ENCODE measurements at regions not wholly inside any gene's neighbourhood (a gene's known extent, or its start where the extent isn't known, plus 50 kb on each side); places are given as distances from the start of the nearest gene placed in this dataset.
A peak's percentile ranks its signal among the peaks of the same experiment; 100 is the strongest.
"Not testable (repeated sequence)": the region's sequence is repeated elsewhere in the genome, so short reads cannot be mapped to it uniquely, and the experiment has no call there.

- H3K9me3 Mint-ChIP-seq, result no peaks in the 10 kb centered on the region
- TF ChIP-seq, protein P1, sequence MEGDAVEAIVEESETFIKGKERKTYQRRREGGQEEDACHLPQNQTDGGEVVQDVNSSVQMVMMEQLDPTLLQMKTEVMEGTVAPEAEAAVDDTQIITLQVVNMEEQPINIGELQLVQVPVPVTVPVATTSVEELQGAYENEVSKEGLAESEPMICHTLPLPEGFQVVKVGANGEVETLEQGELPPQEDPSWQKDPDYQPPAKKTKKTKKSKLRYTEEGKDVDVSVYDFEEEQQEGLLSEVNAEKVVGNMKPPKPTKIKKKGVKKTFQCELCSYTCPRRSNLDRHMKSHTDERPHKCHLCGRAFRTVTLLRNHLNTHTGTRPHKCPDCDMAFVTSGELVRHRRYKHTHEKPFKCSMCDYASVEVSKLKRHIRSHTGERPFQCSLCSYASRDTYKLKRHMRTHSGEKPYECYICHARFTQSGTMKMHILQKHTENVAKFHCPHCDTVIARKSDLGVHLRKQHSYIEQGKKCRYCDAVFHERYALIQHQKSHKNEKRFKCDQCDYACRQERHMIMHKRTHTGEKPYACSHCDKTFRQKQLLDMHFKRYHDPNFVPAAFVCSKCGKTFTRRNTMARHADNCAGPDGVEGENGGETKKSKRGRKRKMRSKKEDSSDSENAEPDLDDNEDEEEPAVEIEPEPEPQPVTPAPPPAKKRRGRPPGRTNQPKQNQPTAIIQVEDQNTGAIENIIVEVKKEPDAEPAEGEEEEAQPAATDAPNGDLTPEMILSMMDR (IDR thresholded peaks at IDR 0.05), result no peak
- H3K36me3 Mint-ChIP-seq (ENCODE audit: low read depth), result no peaks in the 10 kb centered on the region
- peaks cover 64% of the 10 kb centered on the region for H3K4me1 Mint-ChIP-seq (ENCODE audit: low read depth)
- H3K27me3 Mint-ChIP-seq (ENCODE audit: insufficient read depth), result no peaks in the 10 kb centered on the region; the same call in 1 of the 2 replicates
- DNase-seq, result peak; percentile 95
- H3K27ac Mint-ChIP-seq, result peak overlapping the region; percentile 78
- H3K4me3 Mint-ChIP-seq, result peak overlapping the region; percentile 47
Observed at GRCh38 chr3:36648241-36649034, 115.9 kb downstream of the DCLK3 start.

DNA sequence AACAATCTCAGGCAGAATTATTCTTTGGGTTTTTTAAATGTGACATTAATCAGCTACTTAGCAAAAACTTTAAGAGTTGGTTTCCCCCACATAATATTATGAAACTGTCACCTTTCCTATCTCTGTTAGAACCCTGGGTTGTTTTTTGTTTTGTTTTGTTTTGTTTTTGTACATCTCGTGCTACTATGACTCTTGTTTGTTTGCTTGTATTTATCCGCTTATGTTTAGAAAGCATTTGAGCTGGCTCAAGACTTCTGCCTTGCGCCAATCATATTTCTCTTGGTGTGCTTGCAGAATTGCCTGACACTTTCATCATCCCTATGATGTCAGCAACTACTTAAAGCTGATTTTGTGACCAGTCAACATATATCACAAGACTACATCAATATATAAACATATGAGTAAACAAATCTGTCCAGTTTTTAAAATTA, 116.9 kb downstream of the DCLK3 start:
- Mint-ChIP-seq H3K4me1 (ENCODE audit: low read depth) (peaks cover 54% of the 10 kb centered on the region), H3K9me3 (no peaks in the 10 kb centered on the region), H3K4me3 (peak overlapping the region; percentile 31; the same call in 1 of the 2 replicates), H3K36me3 (ENCODE audit: low read depth) (no peaks in the 10 kb centered on the region), H3K27ac (peak overlapping the region; percentile 67), H3K27me3 (ENCODE audit: insufficient read depth) (no peaks in the 10 kb centered on the region; the same call in 1 of the 2 replicates)
- DNase-seq, result no peak
- TF ChIP-seq, protein P1 (IDR thresholded peaks at IDR 0.05), result no peak

GRCh38 chr3:36643192-36643591, 121.2 kb downstream of the DCLK3 start:
- H3K9me3 Mint-ChIP-seq, result no peaks in the 10 kb centered on the region
- no peaks in the 10 kb centered on the region for H3K36me3 Mint-ChIP-seq (ENCODE audit: low read depth)
- no peak for DNase-seq

DNA sequence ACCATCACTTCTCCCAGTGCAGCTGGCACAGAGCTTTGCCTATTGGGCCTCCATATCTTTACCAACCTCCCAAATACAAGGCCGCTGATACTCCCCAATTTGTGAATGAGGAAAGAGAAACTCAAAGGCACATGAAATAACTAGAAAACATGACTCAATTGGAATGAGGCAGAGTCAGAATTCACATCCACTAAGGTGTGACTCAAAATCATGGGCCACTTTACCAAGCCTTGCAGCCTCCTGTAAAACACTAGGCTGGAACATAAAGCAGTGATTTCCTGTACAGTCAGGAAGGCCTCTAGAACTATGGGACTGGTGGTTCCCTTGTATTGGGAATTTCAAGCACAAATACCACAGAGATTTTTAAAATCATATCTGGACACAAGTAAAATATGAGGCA, 128.6 kb downstream of the DCLK3 start:
- TF ChIP-seq, protein P1 (IDR thresholded peaks at IDR 0.05), result no peak
- DNase-seq, result peak; percentile 28
- no peaks in the 10 kb centered on the region for H3K9me3 Mint-ChIP-seq
- H3K4me1 Mint-ChIP-seq (ENCODE audit: low read depth), result peaks cover 15% of the 10 kb centered on the region; the same call in 1 of the 2 replicates
- H3K36me3 Mint-ChIP-seq (ENCODE audit: low read depth), result no peaks in the 10 kb centered on the region
- no peak overlapping the region for H3K4me3 Mint-ChIP-seq
- H3K27ac Mint-ChIP-seq, result no peak overlapping the region; the same call in 1 of the 2 replicates
- H3K27me3 Mint-ChIP-seq (ENCODE audit: insufficient read depth), result peaks cover 8% of the 10 kb centered on the region

More at GRCh38 chr3:36643192-36643591, 121.2 kb downstream of the DCLK3 start:
- no peak overlapping the region for H3K4me3 Mint-ChIP-seq
- no peak overlapping the region for H3K27ac Mint-ChIP-seq
- TF ChIP-seq, protein P1 (IDR thresholded peaks at IDR 0.05), result no peak
- peaks cover 21% of the 10 kb centered on the region for H3K4me1 Mint-ChIP-seq (ENCODE audit: low read depth)
- peaks cover 3% of the 10 kb centered on the region; the same call in 1 of the 2 replicates for H3K27me3 Mint-ChIP-seq (ENCODE audit: insufficient read depth)

DNA sequence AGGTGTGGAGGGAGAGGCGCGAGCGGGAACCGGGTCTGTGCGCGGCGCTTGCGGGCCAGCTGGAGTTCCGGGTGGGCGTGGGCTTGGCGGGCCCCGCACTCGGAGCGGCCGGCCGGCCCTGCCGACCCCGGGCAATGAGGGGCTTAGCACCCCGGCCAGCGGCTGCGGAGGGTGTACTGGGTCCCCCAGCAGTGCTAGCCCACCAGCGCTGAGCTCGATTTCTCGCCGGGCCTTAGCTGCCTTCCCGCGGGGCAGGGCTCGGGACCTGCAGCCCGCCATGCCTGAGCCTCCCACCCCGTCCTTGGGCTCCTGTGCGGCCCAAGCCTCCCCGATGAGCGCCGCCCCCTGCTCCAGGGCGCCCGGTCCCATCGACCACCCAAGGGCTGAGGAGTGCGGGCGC, 130.5 kb downstream of the DCLK3 start:
- H3K27ac Mint-ChIP-seq; H3K27me3 Mint-ChIP-seq (ENCODE audit: insufficient read depth); H3K36me3 Mint-ChIP-seq (ENCODE audit: low read depth); H3K4me3 Mint-ChIP-seq; DNase-seq; H3K9me3 Mint-ChIP-seq: not testable (repeated sequence)
- H3K4me1 Mint-ChIP-seq (ENCODE audit: low read depth), result peaks cover 15% of the 10 kb centered on the region; the same call in 1 of the 2 replicates

DNA sequence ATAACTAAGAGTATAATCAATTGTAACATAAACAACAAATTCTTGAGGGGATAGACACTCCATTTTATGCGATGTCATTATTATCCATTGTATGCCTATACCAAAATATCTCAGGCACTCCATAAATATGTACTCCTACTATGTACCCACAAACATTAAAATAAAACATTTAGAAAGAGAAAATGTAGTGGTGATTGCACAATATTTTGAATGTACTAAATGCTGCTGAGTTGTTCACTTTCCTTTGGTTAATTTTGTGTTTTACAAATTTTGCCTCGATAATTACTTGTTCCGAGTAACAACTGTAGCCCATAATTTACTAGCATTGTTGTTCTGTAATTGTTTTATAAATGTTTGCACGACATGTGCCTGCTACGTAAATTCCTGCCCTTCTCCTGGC, 131.3 kb downstream of the DCLK3 start:
- TF ChIP-seq, protein P1 (IDR thresholded peaks at IDR 0.05), result no peak
- Mint-ChIP-seq H3K4me1 (ENCODE audit: low read depth) (peaks cover 15% of the 10 kb centered on the region; the same call in 1 of the 2 replicates), H3K27me3 (ENCODE audit: insufficient read depth) (peaks cover 9% of the 10 kb centered on the region), H3K27ac (no peak overlapping the region), H3K4me3 (no peak overlapping the region), H3K9me3 (no peaks in the 10 kb centered on the region), H3K36me3 (ENCODE audit: low read depth) (no peaks in the 10 kb centered on the region)
- DNase-seq, result no peak

All from HFFc6 (cell line).